ENCODE measurements at regions not wholly inside any gene's neighbourhood (a gene's known extent, or its start where the extent isn't known, plus 50 kb on each side); places are given as distances from the start of the nearest gene placed in this dataset.
"Not testable (repeated sequence)": the region's sequence is repeated elsewhere in the genome, so short reads cannot be mapped to it uniquely, and the experiment has no call there.

GRCh38 chr2:192544371-192544955, 349.7 kb upstream of the TMEFF2 start:
- WGBS, 2 donors: 11 to 15% methylated on average over 4 of the region's 4 CpGs

GRCh38 chr2:192542148-192543066, 347.7 kb upstream of the TMEFF2 start:
- DNase-seq; H3K9me3 ChIP-seq (ENCODE audit: control insufficient read depth, low read length); intact Hi-C loops (cut with DNase I); ATAC-seq (ENCODE audit: low FRiP score); H3K4me1 ChIP-seq (ENCODE audit: control insufficient read depth in 1 of 2, insufficient read depth in 2 of 2, low read length in 2 of 2); H3K36me3 ChIP-seq (ENCODE audit: control insufficient read depth in 1 of 2, insufficient read depth in 2 of 2, low read length in 1 of 2); H3K27me3 ChIP-seq (ENCODE audit: control insufficient read depth in 1 of 2, insufficient read depth in 2 of 2, low read length in 1 of 2); H3K27ac ChIP-seq (ENCODE audit: low read depth in 1 of 2, low read length in 2 of 2); H3K4me3 ChIP-seq (ENCODE audit: low read length in 2 of 2): not testable (repeated sequence)
- WGBS, 2 donors: 54 to 58% methylated on average over 13 to 14 of the region's 14 CpGs

More at GRCh38 chr2:192544371-192544955, 349.7 kb upstream of the TMEFF2 start:
- Histone ChIP-seq H3K9me3 (ENCODE audit: control insufficient read depth, low read length) (no peaks in the 10 kb centered on the region), H3K27me3 (ENCODE audit: control insufficient read depth in 1 of 2, insufficient read depth in 2 of 2, low read length in 1 of 2) (no peaks in the 10 kb centered on the region), H3K27ac (ENCODE audit: low read depth in 1 of 2, low read length in 2 of 2) (no peak overlapping the region), H3K36me3 (ENCODE audit: control insufficient read depth in 1 of 2, insufficient read depth in 2 of 2, low read length in 1 of 2) (no peaks in the 10 kb centered on the region), H3K4me1 (ENCODE audit: control insufficient read depth in 1 of 2, insufficient read depth in 2 of 2, low read length in 2 of 2) (no peaks in the 10 kb centered on the region), H3K4me3 (ENCODE audit: low read length in 2 of 2) (no peak overlapping the region)
- intact Hi-C loops (cut with DNase I): no loop called here
- DNase-seq (no peak), ATAC-seq (ENCODE audit: low FRiP score) (no peak)

GRCh38 chr2:192539306-192539705, 344.6 kb upstream of the TMEFF2 start:
- 74 to 79% methylated on average over 5 of the region's 5 CpGs for WGBS, 2 donors
- H3K27me3 ChIP-seq (ENCODE audit: control insufficient read depth in 1 of 2, insufficient read depth in 2 of 2, low read length in 1 of 2): no peaks in the 10 kb centered on the region
- no peaks in the 10 kb centered on the region for H3K36me3 ChIP-seq (ENCODE audit: control insufficient read depth in 1 of 2, insufficient read depth in 2 of 2, low read length in 1 of 2)
- no peaks in the 10 kb centered on the region for H3K9me3 ChIP-seq (ENCODE audit: control insufficient read depth, low read length)
- no peak for DNase-seq
- no peaks in the 10 kb centered on the region for H3K4me1 ChIP-seq (ENCODE audit: control insufficient read depth in 1 of 2, insufficient read depth in 2 of 2, low read length in 2 of 2)
- no peak overlapping the region for H3K27ac ChIP-seq (ENCODE audit: low read depth in 1 of 2, low read length in 2 of 2)
- H3K4me3 ChIP-seq (ENCODE audit: low read length in 2 of 2): no peak overlapping the region
- intact Hi-C loops (cut with DNase I): no loop called here
- ATAC-seq (ENCODE audit: low FRiP score): no peak

GRCh38 chr2:192536922-192537624, 342.3 kb upstream of the TMEFF2 start:
- ATAC-seq (ENCODE audit: low FRiP score) (no peak), DNase-seq (no peak)
- Histone ChIP-seq H3K9me3 (ENCODE audit: control insufficient read depth, low read length) (no peaks in the 10 kb centered on the region), H3K36me3 (ENCODE audit: control insufficient read depth in 1 of 2, insufficient read depth in 2 of 2, low read length in 1 of 2) (no peaks in the 10 kb centered on the region), H3K4me3 (ENCODE audit: low read length in 2 of 2) (no peak overlapping the region), H3K4me1 (ENCODE audit: control insufficient read depth in 1 of 2, insufficient read depth in 2 of 2, low read length in 2 of 2) (no peaks in the 10 kb centered on the region), H3K27ac (ENCODE audit: low read depth in 1 of 2, low read length in 2 of 2) (no peak overlapping the region), H3K27me3 (ENCODE audit: control insufficient read depth in 1 of 2, insufficient read depth in 2 of 2, low read length in 1 of 2) (peaks cover 0 to 1% of the 10 kb centered on the region in 2 donors)
- 21 to 31% methylated on average over 2 of the region's 2 CpGs for WGBS, 2 donors
- intact Hi-C loops (cut with DNase I): no loop called here

DNA sequence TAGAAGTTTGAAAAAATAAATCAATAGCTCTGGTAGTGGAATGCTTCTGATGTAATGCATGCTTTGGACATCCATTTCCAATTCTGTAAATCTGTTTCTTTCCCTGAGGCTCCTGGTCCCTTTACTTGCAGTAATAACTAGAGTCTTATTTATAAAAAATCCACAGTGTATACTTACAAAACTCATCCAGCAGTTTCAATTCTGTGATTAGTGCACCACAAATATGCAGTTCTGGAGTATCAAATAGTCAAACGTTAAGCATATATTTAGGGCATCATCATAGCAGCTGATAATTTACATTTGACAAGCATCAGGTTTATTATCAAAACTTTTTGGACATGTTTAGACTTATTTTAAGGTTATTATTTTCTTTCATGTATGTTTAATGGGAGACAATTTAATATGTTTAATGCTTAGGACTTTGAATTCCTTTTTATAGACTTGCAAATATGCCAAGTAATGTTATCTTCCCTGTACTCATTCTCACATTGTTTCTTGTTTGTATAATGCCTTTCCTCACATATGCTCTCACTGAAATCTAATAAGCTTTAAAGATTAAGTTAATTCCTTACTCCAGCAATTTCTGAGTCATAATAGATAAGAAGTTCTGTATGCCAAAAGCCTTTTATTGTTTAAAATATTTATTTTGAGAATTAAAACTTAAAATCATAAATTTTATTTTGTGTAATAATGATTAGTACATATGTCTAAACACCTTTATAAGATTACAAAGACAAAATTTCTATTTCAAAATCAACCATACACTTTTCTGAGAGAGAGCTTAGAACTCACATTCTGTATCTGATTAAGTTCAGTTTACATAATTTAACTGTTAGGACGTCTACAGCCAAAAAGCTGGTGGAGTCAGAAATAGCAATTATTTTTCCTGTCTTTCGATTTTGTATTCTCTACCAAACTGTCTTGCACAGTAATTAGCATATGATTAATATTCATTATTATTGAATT, 341.5 kb upstream of the TMEFF2 start:
- Histone ChIP-seq H3K4me1 (ENCODE audit: control insufficient read depth in 1 of 2, insufficient read depth in 2 of 2, low read length in 2 of 2) (no peaks in the 10 kb centered on the region), H3K27ac (ENCODE audit: low read depth in 1 of 2, low read length in 2 of 2) (no peak overlapping the region), H3K36me3 (ENCODE audit: control insufficient read depth in 1 of 2, insufficient read depth in 2 of 2, low read length in 1 of 2) (no peaks in the 10 kb centered on the region), H3K9me3 (ENCODE audit: control insufficient read depth, low read length) (no peaks in the 10 kb centered on the region), H3K4me3 (ENCODE audit: low read length in 2 of 2) (no peak overlapping the region), H3K27me3 (ENCODE audit: control insufficient read depth in 1 of 2, insufficient read depth in 2 of 2, low read length in 1 of 2) (peaks cover 0 to 1% of the 10 kb centered on the region in 2 donors)
- intact Hi-C loops (cut with DNase I): no loop called here
- ATAC-seq (ENCODE audit: low FRiP score) (no peak), DNase-seq (no peak)
- WGBS, 2 donors: 11 to 19% methylated on average over 3 of the region's 3 CpGs

DNA sequence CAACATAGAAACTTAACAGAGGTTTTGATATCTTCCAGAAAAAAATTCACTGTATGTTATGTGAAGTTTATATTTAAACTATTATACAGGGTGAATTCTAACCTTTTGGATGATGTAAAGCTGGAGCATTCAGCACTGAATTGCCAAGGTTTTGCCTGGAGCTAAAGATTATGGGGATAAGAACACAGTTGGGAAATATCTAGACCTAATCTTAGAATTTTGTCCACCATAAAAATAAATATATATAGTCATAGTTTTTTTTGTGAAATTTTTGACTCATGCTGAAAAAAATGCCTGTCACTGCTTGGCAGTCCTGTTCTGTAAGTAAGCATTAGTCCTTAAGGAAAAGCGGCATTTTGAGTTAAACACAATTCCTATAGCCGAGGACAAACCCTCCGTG, 339.3 kb upstream of the TMEFF2 start:
- H3K27ac ChIP-seq (ENCODE audit: low read depth in 1 of 2, low read length in 2 of 2): no peak overlapping the region
- H3K4me3 ChIP-seq (ENCODE audit: low read length in 2 of 2): no peak overlapping the region
- DNase-seq (no peak), ATAC-seq (ENCODE audit: low FRiP score) (no peak)
- no peaks in the 10 kb centered on the region for H3K4me1 ChIP-seq (ENCODE audit: control insufficient read depth in 1 of 2, insufficient read depth in 2 of 2, low read length in 2 of 2)
- peaks cover 0 to 1% of the 10 kb centered on the region in 2 donors for H3K27me3 ChIP-seq (ENCODE audit: control insufficient read depth in 1 of 2, insufficient read depth in 2 of 2, low read length in 1 of 2)
- H3K9me3 ChIP-seq (ENCODE audit: control insufficient read depth, low read length): no peaks in the 10 kb centered on the region
- WGBS, 2 donors: 20 to 37% methylated on average over 3 of the region's 3 CpGs
- intact Hi-C loops (cut with DNase I): no loop called here
- H3K36me3 ChIP-seq (ENCODE audit: control insufficient read depth in 1 of 2, insufficient read depth in 2 of 2, low read length in 1 of 2): no peaks in the 10 kb centered on the region

DNA sequence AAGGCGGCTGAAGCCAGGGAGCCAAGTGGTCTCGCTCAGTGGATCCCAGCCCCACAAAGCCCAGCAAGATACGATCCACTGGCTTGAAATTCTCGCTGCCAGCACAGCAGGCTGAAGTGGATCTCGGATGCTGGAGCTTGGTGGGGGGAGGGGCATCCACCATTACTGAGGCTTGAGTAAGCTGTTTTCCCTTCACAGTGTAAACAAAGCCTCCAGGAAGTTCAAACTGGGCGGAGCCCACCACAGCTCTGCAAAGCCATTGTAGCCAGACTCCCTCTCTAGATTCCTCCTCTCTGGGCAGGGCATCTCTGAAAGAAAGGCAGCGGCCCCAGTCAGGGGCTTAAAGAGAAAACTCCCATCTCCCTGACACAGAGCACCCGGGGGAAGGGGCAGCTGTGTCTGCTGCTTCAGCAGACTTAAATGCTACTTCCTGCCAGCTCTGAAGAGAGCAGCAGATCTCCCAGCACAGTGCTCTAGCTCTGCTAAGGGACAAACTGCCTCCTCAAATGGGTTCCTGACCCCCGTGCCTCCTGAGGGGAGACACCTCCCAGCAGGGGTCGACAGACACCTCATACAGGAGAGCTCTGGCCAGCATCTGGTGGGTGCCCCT, 330.0 kb upstream of the TMEFF2 start:
- ATAC-seq (ENCODE audit: low FRiP score); H3K4me3 ChIP-seq (ENCODE audit: low read length in 2 of 2); DNase-seq; H3K9me3 ChIP-seq (ENCODE audit: control insufficient read depth, low read length); H3K4me1 ChIP-seq (ENCODE audit: control insufficient read depth in 1 of 2, insufficient read depth in 2 of 2, low read length in 2 of 2); H3K27ac ChIP-seq (ENCODE audit: low read depth in 1 of 2, low read length in 2 of 2); H3K36me3 ChIP-seq (ENCODE audit: control insufficient read depth in 1 of 2, insufficient read depth in 2 of 2, low read length in 1 of 2); intact Hi-C loops (cut with DNase I); H3K27me3 ChIP-seq (ENCODE audit: control insufficient read depth in 1 of 2, insufficient read depth in 2 of 2, low read length in 1 of 2): not testable (repeated sequence)
- 87 to 88% methylated on average over 10 of the region's 10 CpGs for WGBS, 2 donors

GRCh38 chr2:192524214-192524613, 329.5 kb upstream of the TMEFF2 start:
- H3K4me3 ChIP-seq (ENCODE audit: low read length in 2 of 2); DNase-seq; intact Hi-C loops (cut with DNase I); H3K27me3 ChIP-seq (ENCODE audit: control insufficient read depth in 1 of 2, insufficient read depth in 2 of 2, low read length in 1 of 2); ATAC-seq (ENCODE audit: low FRiP score); H3K27ac ChIP-seq (ENCODE audit: low read depth in 1 of 2, low read length in 2 of 2); H3K9me3 ChIP-seq (ENCODE audit: control insufficient read depth, low read length); H3K4me1 ChIP-seq (ENCODE audit: control insufficient read depth in 1 of 2, insufficient read depth in 2 of 2, low read length in 2 of 2); H3K36me3 ChIP-seq (ENCODE audit: control insufficient read depth in 1 of 2, insufficient read depth in 2 of 2, low read length in 1 of 2): not testable (repeated sequence)
- 72 to 89% methylated on average over 3 of the region's 3 CpGs for WGBS, 2 donors

All from aorta (tissue), 5 donors.